GM12891 (cell line): ENCODE measurements at regions not wholly inside any gene's neighbourhood (a gene's known extent, or its start where the extent isn't known, plus 50 kb on each side); places are given as distances from the start of the nearest gene placed in this dataset.

Source experiments
- PAX5 ChIP-seq: IDR thresholded peaks from 2 replicates; pipeline ENCODE4 v1.6.1; 2011; ENCODE audit warnings: low read length, moderate library complexity, mild to moderate bottlenecking; ENCODE audit not compliant: insufficient read depth, severe bottlenecking
- POLR2A ChIP-seq: IDR thresholded peaks from 2 replicates; pipeline ENCODE4 v1.6.1; 2011; ENCODE audit warnings: low read depth, low read length, control low read depth
- POLR2AphosphoS5 ChIP-seq: IDR thresholded peaks from 2 replicates; pipeline ENCODE4 v1.6.1; 2011; ENCODE audit warnings: low read depth, low read length, control low read depth
- SPI1 ChIP-seq: IDR thresholded peaks from 2 replicates; pipeline ENCODE4 v1.6.1; 2011; ENCODE audit warnings: low read depth, low read length, control low read depth

GRCh38 chr16:17804857-17805256, 334.1 kb upstream of the XYLT1 start:
- TF ChIP-seq POLR2A (no peak), POLR2AphosphoS5 (no peak), PAX5 (no peak), SPI1 (no peak)
